Suprapubic skin (tissue), 4 donors: ENCODE measurements at regions not wholly inside any gene's neighbourhood (a gene's known extent, or its start where the extent isn't known, plus 50 kb on each side); places are given as distances from the start of the nearest gene placed in this dataset.

Experiments used
- DNase-seq, 2 donors: peaks; one replicate each; pipeline ENCODE4 v3.0.0-alpha.2; 2019; ENCODE audit warnings: low spot score in 2 of 2
- H3K27ac ChIP-seq: fragments of 200-600 bp; sonication (generic); one replicate; pipeline ENCODE4 v1.5.1; 2019
- H3K27me3 ChIP-seq: fragments of 200-600 bp; sonication (generic); one replicate; pipeline ENCODE4 v1.5.1; 2019
- H3K36me3 ChIP-seq: fragments of 200-600 bp; sonication (generic); one replicate; pipeline ENCODE4 v1.5.1; 2019
- H3K4me1 ChIP-seq: fragments of 200-600 bp; sonication (generic); one replicate; pipeline ENCODE4 v1.5.1; 2019
- H3K4me3 ChIP-seq: fragments of 200-600 bp; sonication (generic); one replicate; pipeline ENCODE4 v1.5.1; 2019; ENCODE audit warnings: mild to moderate bottlenecking
- H3K9me3 ChIP-seq: fragments of 200-600 bp; sonication (generic); one replicate; pipeline ENCODE4 v1.5.1; 2019
- CTCF ChIP-seq, 2 donors: fragments of 200-600 bp in 1 of 2; fragments of 450-650 bp in 1 of 2; sonication (generic) in 1 of 2; IDR thresholded peaks; one replicate each; pipeline ENCODE4 v1.5.1; 2016 to 2019; ENCODE audit warnings: antibody characterized with exemption in 2 of 2, mild to moderate bottlenecking in 1 of 2, moderate library complexity in 1 of 2
- EP300 ChIP-seq: sonication (generic); formaldehyde crosslinking; IDR thresholded peaks from one replicate; pipeline ENCODE4 v1.6.1; 2017; ENCODE audit warnings: antibody characterized with exemption
- POLR2A ChIP-seq, 2 donors: fragments of 450-650 bp; IDR thresholded peaks; one replicate each; pipeline ENCODE4 v1.6.1; 2017; ENCODE audit warnings: antibody characterized with exemption in 2 of 2, mild to moderate bottlenecking in 2 of 2, moderate library complexity in 2 of 2
- POLR2AphosphoS5 ChIP-seq, 3 donors: sonication (generic); formaldehyde crosslinking; IDR thresholded peaks; one replicate each; pipeline ENCODE4 v1.6.1; 2017; ENCODE audit warnings: antibody characterized with exemption in 3 of 3
- WGBS: methylation state at CpG from one replicate; pipeline ENCODE4 v1.1.5; 2018; 5-methylcytosine and 5-hydroxymethylcytosine counted together

DNA sequence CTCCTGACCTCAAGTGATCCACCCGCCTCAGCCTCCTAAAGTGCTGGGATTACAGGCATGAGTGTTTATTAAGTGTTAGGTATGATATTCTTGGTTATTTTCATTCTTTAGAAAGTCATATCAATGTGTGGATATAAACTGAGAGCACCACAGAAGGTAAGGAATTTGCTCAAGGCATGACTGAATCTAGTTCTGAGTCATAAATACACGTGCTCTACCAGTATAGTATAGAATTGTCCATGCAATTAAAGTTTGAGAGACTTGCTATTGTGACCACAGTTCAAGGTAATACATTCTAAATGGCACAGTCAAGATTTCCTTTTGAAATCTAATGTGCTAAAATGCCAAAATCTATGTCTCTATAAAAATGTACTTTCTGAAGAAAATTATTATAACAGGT lies 401.1 kb upstream of the CHRM3 start:
- no peak overlapping the region for H3K27ac ChIP-seq
- H3K36me3 ChIP-seq: no peaks in the 10 kb centered on the region
- no peak overlapping the region for H3K4me3 ChIP-seq
- no peaks in the 10 kb centered on the region for H3K9me3 ChIP-seq
- 72% methylated on average over 2 of the region's 2 CpGs for WGBS
- DNase-seq: no peak
- TF ChIP-seq POLR2AphosphoS5 (IDR thresholded peaks at IDR 0.05): no peak
- TF ChIP-seq POLR2A (IDR thresholded peaks at IDR 0.05): no peak
- no peak for TF ChIP-seq EP300
- TF ChIP-seq CTCF (IDR thresholded peaks at IDR 0.05): no peak
- H3K27me3 ChIP-seq: no peaks in the 10 kb centered on the region
- H3K4me1 ChIP-seq: no peaks in the 10 kb centered on the region

DNA sequence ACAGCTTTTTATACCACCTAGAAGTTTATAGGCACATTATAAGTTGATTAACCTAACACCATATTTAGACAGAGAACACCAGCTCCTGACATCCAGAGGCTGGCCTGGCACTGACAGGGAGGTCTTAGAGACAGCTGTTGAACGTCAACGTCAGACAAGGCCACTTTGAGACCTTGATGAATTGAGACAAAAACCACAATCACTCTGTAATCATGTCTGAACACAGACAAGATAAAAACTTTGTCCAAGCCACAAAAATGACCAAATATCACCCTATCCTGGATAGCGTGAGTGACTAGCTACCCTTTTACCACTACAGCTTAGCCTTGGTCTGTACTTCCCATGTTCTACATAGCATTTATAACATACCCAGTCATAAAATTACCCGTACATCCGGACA lies 403.6 kb upstream of the CHRM3 start:
- no peaks in the 10 kb centered on the region for H3K9me3 ChIP-seq

GRCh38 chr1:238981317-238981933 lies 404.9 kb upstream of the CHRM3 start:
- no peaks in the 10 kb centered on the region for H3K4me1 ChIP-seq
- H3K4me3 ChIP-seq: no peak overlapping the region
- WGBS: 31% methylated on average over 2 of the region's 2 CpGs
- H3K9me3 ChIP-seq: no peaks in the 10 kb centered on the region
- H3K27ac ChIP-seq: no peak overlapping the region
- no peak for TF ChIP-seq EP300
- TF ChIP-seq CTCF (IDR thresholded peaks at IDR 0.05): no peak
- no peak for TF ChIP-seq POLR2AphosphoS5 (IDR thresholded peaks at IDR 0.05)
- no peak for TF ChIP-seq POLR2A (IDR thresholded peaks at IDR 0.05)
- no peaks in the 10 kb centered on the region for H3K27me3 ChIP-seq
- no peak for DNase-seq
- no peaks in the 10 kb centered on the region for H3K36me3 ChIP-seq

More for the DNA sequence above, 403.6 kb upstream of the CHRM3 start:
- no peak overlapping the region for H3K4me3 ChIP-seq
- H3K27ac ChIP-seq: no peak overlapping the region
- WGBS: 47% methylated on average over 5 of the region's 5 CpGs
- H3K36me3 ChIP-seq: no peaks in the 10 kb centered on the region
- DNase-seq: no peak
- TF ChIP-seq POLR2A (IDR thresholded peaks at IDR 0.05): no peak
- no peak for TF ChIP-seq POLR2AphosphoS5 (IDR thresholded peaks at IDR 0.05)
- TF ChIP-seq EP300: no peak
- TF ChIP-seq CTCF (IDR thresholded peaks at IDR 0.05): no peak
- H3K27me3 ChIP-seq: no peaks in the 10 kb centered on the region
- H3K4me1 ChIP-seq: no peaks in the 10 kb centered on the region

GRCh38 chr1:238980053-238980452 lies 406.3 kb upstream of the CHRM3 start:
- Histone ChIP-seq H3K4me1 (no peaks in the 10 kb centered on the region), H3K27me3 (no peaks in the 10 kb centered on the region), H3K36me3 (no peaks in the 10 kb centered on the region), H3K27ac (no peak overlapping the region), H3K9me3 (no peaks in the 10 kb centered on the region), H3K4me3 (no peak overlapping the region)
- WGBS: 80% methylated on average over 2 of the region's 2 CpGs
- DNase-seq: no peak
- TF ChIP-seq EP300 (no peak), POLR2A (IDR thresholded peaks at IDR 0.05) (no peak), POLR2AphosphoS5 (IDR thresholded peaks at IDR 0.05) (no peak), CTCF (IDR thresholded peaks at IDR 0.05) (no peak)

DNA sequence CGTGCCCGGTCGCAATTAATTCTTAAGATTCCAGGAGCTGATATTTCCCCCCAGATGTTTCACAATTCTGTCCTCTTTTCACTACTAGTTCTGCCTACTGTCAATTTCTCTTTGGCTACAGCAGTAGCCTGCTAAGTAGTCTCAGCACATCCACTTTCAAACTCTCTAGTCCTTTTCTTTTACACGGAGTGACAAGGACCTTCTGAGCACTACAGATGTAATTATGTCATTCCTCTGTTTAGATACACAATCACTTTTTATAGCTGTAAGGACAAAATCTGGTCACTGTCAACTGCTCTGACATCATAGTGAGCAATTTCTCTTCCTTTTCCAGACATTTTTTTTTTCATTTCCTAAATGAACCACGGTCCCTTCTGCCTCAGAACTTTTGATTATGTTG lies 421.7 kb upstream of the CHRM3 start:
- Histone ChIP-seq H3K27ac (no peak overlapping the region), H3K4me1 (no peaks in the 10 kb centered on the region), H3K27me3 (no peaks in the 10 kb centered on the region), H3K4me3 (no peak overlapping the region), H3K36me3 (no peaks in the 10 kb centered on the region), H3K9me3 (no peaks in the 10 kb centered on the region)
- TF ChIP-seq CTCF (IDR thresholded peaks at IDR 0.05) (no peak), POLR2A (IDR thresholded peaks at IDR 0.05) (no peak), EP300 (no peak), POLR2AphosphoS5 (IDR thresholded peaks at IDR 0.05) (no peak)
- DNase-seq: no peak
- 75% methylated on average over 5 of the region's 5 CpGs for WGBS
